Left lung (tissue), 4 donors: ENCODE measurements at regions not wholly inside any gene's neighbourhood (a gene's known extent, or its start where the extent isn't known, plus 50 kb on each side); places are given as distances from the start of the nearest gene placed in this dataset.

ENCODE experiments used
- ATAC-seq: fragments of 200-7000 bp; cut with Tn5 transposase; one replicate; pipeline ENCODE4 v1.9.1; 2020; ENCODE audit warnings: moderate library complexity
- DNase-seq, 4 donors: peaks; one replicate each; pipeline ENCODE4 v3.0.0-alpha.2; 2013 to 2020
- H3K27ac ChIP-seq, 2 donors: fragments of 200-600 bp; sonication (generic) in 1 of 2; one replicate each; pipeline versions ENCODE4 v1.5.0 to v1.8.0; 2020 to 2021
- H3K27me3 ChIP-seq, 2 donors: fragments of 200-600 bp; sonication (generic) in 1 of 2; one replicate each; pipeline versions ENCODE4 v1.5.0 to v1.8.0; 2020 to 2021
- H3K36me3 ChIP-seq, 2 donors: fragments of 200-600 bp; sonication (generic) in 1 of 2; one replicate each; pipeline versions ENCODE4 v1.5.0 to v1.8.0; 2020 to 2021
- H3K4me1 ChIP-seq, 2 donors: fragments of 200-600 bp; one replicate each; pipeline ENCODE4 v1.8.0; 2021
- H3K4me3 ChIP-seq, 2 donors: fragments of 200-600 bp; sonication (generic) in 1 of 2; one replicate each; pipeline versions ENCODE4 v1.5.0 to v1.8.0; 2020 to 2021; ENCODE audit warnings: mild to moderate bottlenecking in 1 of 2
- H3K9me3 ChIP-seq, 2 donors: fragments of 200-600 bp; sonication (generic) in 1 of 2; one replicate each; pipeline versions ENCODE4 v1.5.0 to v1.8.0; 2020 to 2021
- intact Hi-C, 2 donors: fragments of 100-400 bp; cut with DNase I; formaldehyde crosslinking; loops; one replicate each; pipeline versions ENCODE4 v1.11.2 to v1.14.2; 2022
- TF ChIP-seq, protein P1 (sequence below), 2 donors: fragments of 200-600 bp; sonication (generic) in 1 of 2; IDR thresholded peaks; one replicate each; pipeline versions ENCODE4 v1.5.0 to v1.8.0; 2021; ENCODE audit warnings: antibody characterized with exemption in 2 of 2
- donor health status: DM: no; HTN: yes; CAD: no.
- donor health status: DM: no; HTN: no; CAD: no.

DNA sequence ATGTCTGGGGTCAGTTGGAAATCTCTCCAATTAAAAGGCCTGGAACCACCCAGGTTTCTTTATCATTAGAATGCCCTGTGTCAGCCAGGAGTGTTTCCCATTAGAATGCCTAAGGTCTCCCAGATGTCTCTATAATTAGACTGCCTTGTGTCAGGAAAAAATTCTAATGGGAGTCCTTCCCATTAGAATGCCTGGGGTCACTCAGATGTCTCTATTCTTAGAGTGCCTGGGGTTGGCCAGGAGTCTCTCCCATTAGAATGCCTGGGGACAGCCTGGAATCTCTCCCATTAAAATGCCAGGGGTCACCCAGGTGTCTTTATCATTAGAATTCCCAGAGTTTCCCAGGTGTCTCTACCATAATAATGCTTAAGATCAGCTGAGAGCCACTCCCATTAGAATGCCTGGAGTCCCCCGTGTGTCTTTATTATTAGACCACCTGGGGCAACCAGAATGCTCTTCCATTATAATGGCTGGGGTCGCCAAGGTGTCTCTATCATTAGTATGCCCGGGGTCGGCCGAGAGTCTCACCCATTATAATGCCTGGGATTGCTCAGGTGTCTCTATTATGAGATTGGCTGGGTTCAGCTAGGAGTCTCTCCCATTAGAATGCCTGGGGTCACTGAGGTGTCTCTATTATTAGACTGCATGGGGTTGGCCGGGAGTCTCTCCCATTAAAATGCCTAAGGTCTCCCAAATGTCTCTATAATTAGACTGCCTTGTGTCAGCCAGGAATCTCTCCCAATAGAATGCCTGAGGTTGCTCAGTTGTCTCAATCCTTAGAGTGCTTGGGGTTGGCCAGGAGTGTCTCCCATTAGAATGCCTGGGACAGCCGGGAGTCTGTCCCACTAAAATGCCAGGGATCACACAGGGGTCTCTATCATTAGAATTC lies 2254.6 kb downstream of the TP53TG3F start:
- no peak for ATAC-seq
- intact Hi-C loops, result no loop called here
- Histone ChIP-seq H3K27ac (no peak overlapping the region), H3K27me3 (no peaks in the 10 kb centered on the region), H3K4me3 (no peak overlapping the region), H3K4me1 (no peaks in the 10 kb centered on the region), H3K9me3 (peaks cover 0 to 67% of the 10 kb centered on the region in 2 donors), H3K36me3 (no peaks in the 10 kb centered on the region)
- TF ChIP-seq, protein P1, sequence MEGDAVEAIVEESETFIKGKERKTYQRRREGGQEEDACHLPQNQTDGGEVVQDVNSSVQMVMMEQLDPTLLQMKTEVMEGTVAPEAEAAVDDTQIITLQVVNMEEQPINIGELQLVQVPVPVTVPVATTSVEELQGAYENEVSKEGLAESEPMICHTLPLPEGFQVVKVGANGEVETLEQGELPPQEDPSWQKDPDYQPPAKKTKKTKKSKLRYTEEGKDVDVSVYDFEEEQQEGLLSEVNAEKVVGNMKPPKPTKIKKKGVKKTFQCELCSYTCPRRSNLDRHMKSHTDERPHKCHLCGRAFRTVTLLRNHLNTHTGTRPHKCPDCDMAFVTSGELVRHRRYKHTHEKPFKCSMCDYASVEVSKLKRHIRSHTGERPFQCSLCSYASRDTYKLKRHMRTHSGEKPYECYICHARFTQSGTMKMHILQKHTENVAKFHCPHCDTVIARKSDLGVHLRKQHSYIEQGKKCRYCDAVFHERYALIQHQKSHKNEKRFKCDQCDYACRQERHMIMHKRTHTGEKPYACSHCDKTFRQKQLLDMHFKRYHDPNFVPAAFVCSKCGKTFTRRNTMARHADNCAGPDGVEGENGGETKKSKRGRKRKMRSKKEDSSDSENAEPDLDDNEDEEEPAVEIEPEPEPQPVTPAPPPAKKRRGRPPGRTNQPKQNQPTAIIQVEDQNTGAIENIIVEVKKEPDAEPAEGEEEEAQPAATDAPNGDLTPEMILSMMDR (IDR thresholded peaks at IDR 0.05), result no peak
- DNase-seq, result no peak

DNA sequence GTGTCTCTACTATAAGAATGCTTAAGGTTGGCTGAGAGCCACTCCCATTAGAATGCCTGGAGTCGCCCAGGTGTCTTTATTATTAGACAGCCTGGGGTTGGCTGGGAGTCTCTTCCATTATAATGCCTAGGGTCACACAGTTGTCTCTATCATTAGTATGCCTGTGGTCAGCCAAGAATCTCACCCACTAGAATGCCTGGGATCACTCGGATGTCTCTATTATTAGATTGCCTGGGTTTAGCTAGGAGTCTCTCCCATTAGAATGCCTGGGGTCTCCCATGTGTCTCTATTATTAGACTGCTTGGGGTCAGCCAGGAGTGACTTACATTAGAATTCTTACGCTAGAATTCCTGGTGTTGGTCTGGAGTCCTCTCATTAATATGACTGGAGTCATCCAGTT lies 2255.3 kb downstream of the TP53TG3F start:
- Histone ChIP-seq H3K36me3 (no peaks in the 10 kb centered on the region), H3K27ac (no peak overlapping the region), H3K4me3 (no peak overlapping the region), H3K9me3 (peaks cover 0 to 66% of the 10 kb centered on the region in 2 donors), H3K27me3 (no peaks in the 10 kb centered on the region), H3K4me1 (no peaks in the 10 kb centered on the region)
- TF ChIP-seq, protein P1 (IDR thresholded peaks at IDR 0.05), result no peak
- no peak for DNase-seq
- intact Hi-C loops, result no loop called here
- no peak for ATAC-seq

DNA sequence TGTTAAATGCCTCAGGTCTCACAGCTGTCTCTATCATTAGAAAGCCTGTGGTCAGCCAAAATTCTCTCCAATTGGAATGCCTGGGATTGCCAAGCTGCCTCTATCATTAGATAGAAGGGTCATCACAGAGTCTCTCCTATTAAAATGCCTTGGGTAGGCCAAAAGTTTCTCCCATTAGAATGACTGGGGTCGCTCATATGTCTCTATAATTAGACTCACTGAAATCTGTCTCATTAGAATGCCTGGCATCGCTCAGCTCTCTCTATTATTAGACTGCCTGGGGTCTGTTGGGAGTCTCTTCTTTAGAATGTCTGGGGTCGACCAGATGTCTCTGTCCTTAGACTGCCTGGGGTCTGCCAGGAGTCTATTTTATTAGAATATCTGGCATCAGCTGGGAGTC lies 2265.1 kb downstream of the TP53TG3F start:
- DNase-seq, result no peak
- TF ChIP-seq, protein P1 (IDR thresholded peaks at IDR 0.05), result no peak
- Histone ChIP-seq H3K27ac (no peak overlapping the region), H3K27me3 (no peaks in the 10 kb centered on the region), H3K4me1 (no peaks in the 10 kb centered on the region), H3K9me3 (peaks cover 0 to 97% of the 10 kb centered on the region in 2 donors), H3K4me3 (no peak overlapping the region), H3K36me3 (no peaks in the 10 kb centered on the region)
- ATAC-seq, result no peak
- intact Hi-C loops, result no loop called here

DNA sequence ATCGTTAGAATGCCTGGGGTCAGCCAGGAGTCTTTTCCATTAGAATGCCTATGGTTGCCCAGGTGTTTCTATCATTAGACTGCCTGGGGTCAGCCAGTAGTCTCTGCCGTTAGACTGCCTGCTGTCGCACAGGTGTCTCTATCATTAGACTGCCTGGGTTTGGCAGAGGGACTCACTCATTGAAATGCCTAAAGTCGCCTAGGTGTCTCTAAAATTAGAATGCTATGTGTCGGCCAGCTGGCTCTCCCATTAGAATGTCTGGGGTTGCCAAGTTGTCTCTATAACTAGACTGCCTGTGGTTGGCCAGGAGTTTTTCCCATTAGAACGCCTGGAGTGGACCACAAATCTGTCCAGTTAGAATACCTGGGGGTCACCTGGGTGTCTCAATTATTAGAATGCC lies 2266.5 kb downstream of the TP53TG3F start:
- no peaks in the 10 kb centered on the region for H3K4me1 ChIP-seq
- H3K36me3 ChIP-seq, result no peaks in the 10 kb centered on the region
- peaks cover 0 to 98% of the 10 kb centered on the region in 2 donors for H3K9me3 ChIP-seq
- TF ChIP-seq, protein P1 (IDR thresholded peaks at IDR 0.05), result no peak
- ATAC-seq, result no peak
- intact Hi-C loops, result no loop called here
- H3K27ac ChIP-seq, result no peak overlapping the region
- no peak for DNase-seq
- H3K27me3 ChIP-seq, result no peaks in the 10 kb centered on the region
- no peak overlapping the region for H3K4me3 ChIP-seq

DNA sequence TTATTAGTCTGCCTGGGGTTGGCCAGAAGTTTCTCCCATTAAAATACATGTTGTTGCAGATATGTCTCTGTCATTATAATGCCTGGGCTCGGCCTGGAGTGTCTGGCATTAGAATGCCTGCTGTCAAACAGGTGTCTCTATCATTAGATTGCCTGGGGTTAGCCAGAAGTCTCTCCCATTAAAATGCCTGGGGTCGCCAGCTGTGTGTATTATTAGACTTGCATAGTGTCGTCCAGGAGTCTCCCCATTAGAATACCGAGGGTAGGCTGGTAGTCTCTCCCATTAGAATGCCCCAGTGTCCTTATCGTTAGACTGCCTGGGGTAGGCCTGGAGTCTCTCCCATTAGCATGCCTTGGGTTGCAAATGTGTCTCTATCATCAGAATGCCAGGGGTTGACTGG lies 2270.8 kb downstream of the TP53TG3F start:
- Histone ChIP-seq H3K27me3 (no peaks in the 10 kb centered on the region), H3K4me3 (no peak overlapping the region), H3K9me3 (peaks cover 0 to 88% of the 10 kb centered on the region in 2 donors), H3K27ac (no peak overlapping the region), H3K4me1 (no peaks in the 10 kb centered on the region), H3K36me3 (no peaks in the 10 kb centered on the region)
- intact Hi-C loops, result no loop called here
- no peak for DNase-seq
- no peak for ATAC-seq
- TF ChIP-seq, protein P1 (IDR thresholded peaks at IDR 0.05), result no peak
